A673 (cell line): ENCODE measurements at regions not wholly inside any gene's neighbourhood (a gene's known extent, or its start where the extent isn't known, plus 50 kb on each side); places are given as distances from the start of the nearest gene placed in this dataset.

Experiments used
- EZH2 ChIP-seq: fragments of 200-600 bp; sonication (generic); IDR thresholded peaks from 2 replicates; pipeline ENCODE4 v1.6.1; 2017; ENCODE audit warnings: borderline replicate concordance, low read depth, mild to moderate bottlenecking, mixed read lengths, antibody characterized with exemption, low read length; ENCODE audit not compliant: poor library complexity, severe bottlenecking
- TF ChIP-seq, protein P1 (sequence below): fragments of 300-800, 200-600 bp; sonication (generic); conservative IDR thresholded peaks from 2 replicates; pipeline ENCODE4 v1.5.1; 2017; ENCODE audit warnings: low read depth, mild to moderate bottlenecking, antibody characterized with exemption, low read length, moderate library complexity, mixed read lengths

DNA sequence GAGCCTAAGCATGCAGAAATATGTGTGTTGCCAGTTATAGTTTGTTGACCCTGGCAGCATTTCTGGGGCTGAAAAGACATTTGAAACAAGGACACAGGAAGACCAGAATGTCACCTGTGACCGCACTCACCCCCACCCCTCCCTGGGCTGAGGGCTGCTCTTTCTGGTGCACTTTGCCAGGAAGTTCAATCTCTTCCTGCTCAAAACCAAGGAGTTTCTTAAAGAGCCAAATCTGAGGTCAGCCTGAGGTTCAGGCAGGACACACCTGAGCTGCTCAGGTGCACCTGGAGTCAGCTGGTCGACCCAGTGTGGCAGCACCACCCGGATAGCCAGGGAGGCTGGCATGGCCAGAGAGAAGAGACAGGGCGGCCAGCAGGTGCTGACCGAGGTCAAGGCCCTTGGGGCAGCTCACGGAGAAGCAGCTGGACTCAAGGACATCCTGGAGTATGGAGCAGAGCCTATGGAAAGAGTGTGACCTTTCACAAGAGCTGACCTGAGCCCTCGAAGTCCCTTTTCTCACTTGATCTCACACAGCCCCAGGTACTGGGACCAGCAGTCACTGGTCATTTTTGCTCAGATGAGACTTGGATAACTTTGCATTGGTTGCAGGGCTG lies 376.9 kb upstream of the IRX4 start:
- TF ChIP-seq, protein P1, sequence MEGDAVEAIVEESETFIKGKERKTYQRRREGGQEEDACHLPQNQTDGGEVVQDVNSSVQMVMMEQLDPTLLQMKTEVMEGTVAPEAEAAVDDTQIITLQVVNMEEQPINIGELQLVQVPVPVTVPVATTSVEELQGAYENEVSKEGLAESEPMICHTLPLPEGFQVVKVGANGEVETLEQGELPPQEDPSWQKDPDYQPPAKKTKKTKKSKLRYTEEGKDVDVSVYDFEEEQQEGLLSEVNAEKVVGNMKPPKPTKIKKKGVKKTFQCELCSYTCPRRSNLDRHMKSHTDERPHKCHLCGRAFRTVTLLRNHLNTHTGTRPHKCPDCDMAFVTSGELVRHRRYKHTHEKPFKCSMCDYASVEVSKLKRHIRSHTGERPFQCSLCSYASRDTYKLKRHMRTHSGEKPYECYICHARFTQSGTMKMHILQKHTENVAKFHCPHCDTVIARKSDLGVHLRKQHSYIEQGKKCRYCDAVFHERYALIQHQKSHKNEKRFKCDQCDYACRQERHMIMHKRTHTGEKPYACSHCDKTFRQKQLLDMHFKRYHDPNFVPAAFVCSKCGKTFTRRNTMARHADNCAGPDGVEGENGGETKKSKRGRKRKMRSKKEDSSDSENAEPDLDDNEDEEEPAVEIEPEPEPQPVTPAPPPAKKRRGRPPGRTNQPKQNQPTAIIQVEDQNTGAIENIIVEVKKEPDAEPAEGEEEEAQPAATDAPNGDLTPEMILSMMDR = no peak
- TF ChIP-seq EZH2 = no peak
